GM19463 (cell line): ENCODE measurements at regions not wholly inside any gene's neighbourhood (a gene's known extent, or its start where the extent isn't known, plus 50 kb on each side); places are given as distances from the start of the nearest gene placed in this dataset.
"Not testable (repeated sequence)": the region's sequence is repeated elsewhere in the genome, so short reads cannot be mapped to it uniquely, and the experiment has no call there.

ENCODE experiments used
- ATAC-seq: cut with Tn5 transposase; IDR thresholded peaks from one replicate; pipeline ENCODE4 v1.9.1; 2021; ENCODE audit warnings: mild to moderate bottlenecking, moderate library complexity; ENCODE audit not compliant: unreplicated experiment

- ATAC-seq = not testable (repeated sequence)
These were observed 1338.5 kb upstream of the PCDH10 start for GRCh38 chr4:131810565-131810964.
